ENCODE measurements at regions not wholly inside any gene's neighbourhood (a gene's known extent, or its start where the extent isn't known, plus 50 kb on each side); places are given as distances from the start of the nearest gene placed in this dataset.
A peak's percentile ranks its signal among the peaks of the same experiment; 100 is the strongest.

GRCh38 chr3:14057701-14058100, 67.0 kb downstream of the CHCHD4 start:
- no peak overlapping the region for H3K27ac Mint-ChIP-seq

GRCh38 chr3:14047841-14048240, 76.8 kb downstream of the CHCHD4 start:
- no peaks in the 10 kb centered on the region for H3K36me3 Mint-ChIP-seq (ENCODE audit: low read depth)
- DNase-seq: no peak
- H3K27me3 Mint-ChIP-seq (ENCODE audit: insufficient read depth): peaks cover 8% of the 10 kb centered on the region
- H3K4me1 Mint-ChIP-seq (ENCODE audit: low read depth): peaks cover 3% of the 10 kb centered on the region; the same call in 1 of the 2 replicates
- H3K9me3 Mint-ChIP-seq: no peaks in the 10 kb centered on the region
- TF ChIP-seq CTCF (IDR thresholded peaks at IDR 0.05): no peak
- no peak overlapping the region for H3K27ac Mint-ChIP-seq
- no peak overlapping the region for H3K4me3 Mint-ChIP-seq

More at GRCh38 chr3:14057701-14058100, 67.0 kb downstream of the CHCHD4 start:
- no peak for DNase-seq
- Mint-ChIP-seq H3K9me3 (peaks cover 3% of the 10 kb centered on the region; the same call in 1 of the 2 replicates), H3K27me3 (ENCODE audit: insufficient read depth) (peaks cover 2% of the 10 kb centered on the region), H3K36me3 (ENCODE audit: low read depth) (no peaks in the 10 kb centered on the region), H3K4me3 (no peak overlapping the region), H3K4me1 (ENCODE audit: low read depth) (no peaks in the 10 kb centered on the region)
- no peak for TF ChIP-seq CTCF (IDR thresholded peaks at IDR 0.05)

- Mint-ChIP-seq H3K27me3 (ENCODE audit: insufficient read depth) (peaks cover 8% of the 10 kb centered on the region), H3K4me1 (ENCODE audit: low read depth) (peaks cover 8% of the 10 kb centered on the region; the same call in 1 of the 2 replicates), H3K36me3 (ENCODE audit: low read depth) (no peaks in the 10 kb centered on the region), H3K27ac (no peak overlapping the region), H3K9me3 (no peaks in the 10 kb centered on the region), H3K4me3 (no peak overlapping the region)
- no peak for TF ChIP-seq CTCF (IDR thresholded peaks at IDR 0.05)
- no peak for DNase-seq
Measured at GRCh38 chr3:14047027-14047426, 77.6 kb downstream of the CHCHD4 start.

- peak; percentile 52 for DNase-seq
- Mint-ChIP-seq H3K9me3 (peaks cover 5% of the 10 kb centered on the region; the same call in 1 of the 2 replicates), H3K4me1 (ENCODE audit: low read depth) (peaks cover 8% of the 10 kb centered on the region; the same call in 1 of the 2 replicates), H3K36me3 (ENCODE audit: low read depth) (no peaks in the 10 kb centered on the region), H3K27me3 (ENCODE audit: insufficient read depth) (peaks cover 13% of the 10 kb centered on the region), H3K4me3 (no peak overlapping the region), H3K27ac (no peak overlapping the region)
- no peak for TF ChIP-seq CTCF (IDR thresholded peaks at IDR 0.05)
Measured at GRCh38 chr3:14042680-14043079, 82.0 kb downstream of the CHCHD4 start.

- no peak for TF ChIP-seq CTCF (IDR thresholded peaks at IDR 0.05)
- DNase-seq: no peak
- Mint-ChIP-seq H3K27me3 (ENCODE audit: insufficient read depth) (peaks cover 5% of the 10 kb centered on the region), H3K4me1 (ENCODE audit: low read depth) (peaks cover 8% of the 10 kb centered on the region; the same call in 1 of the 2 replicates), H3K4me3 (no peak overlapping the region), H3K36me3 (ENCODE audit: low read depth) (no peaks in the 10 kb centered on the region), H3K9me3 (peaks cover 13% of the 10 kb centered on the region), H3K27ac (no peak overlapping the region)
Measured at GRCh38 chr3:14039149-14039548, 85.5 kb downstream of the CHCHD4 start.

- Mint-ChIP-seq H3K9me3 (peaks cover 13% of the 10 kb centered on the region), H3K27me3 (ENCODE audit: insufficient read depth) (peaks cover 7% of the 10 kb centered on the region), H3K4me3 (no peak overlapping the region), H3K36me3 (ENCODE audit: low read depth) (no peaks in the 10 kb centered on the region), H3K27ac (no peak overlapping the region), H3K4me1 (ENCODE audit: low read depth) (no peaks in the 10 kb centered on the region)
- DNase-seq: no peak
- no peak for TF ChIP-seq CTCF (IDR thresholded peaks at IDR 0.05)
Measured at GRCh38 chr3:14037211-14037610, 87.5 kb downstream of the CHCHD4 start.
